ENCODE measurements at regions not wholly inside any gene's neighbourhood (a gene's known extent, or its start where the extent isn't known, plus 50 kb on each side); places are given as distances from the start of the nearest gene placed in this dataset.
A peak's percentile ranks its signal among the peaks of the same experiment; 100 is the strongest.

GRCh38 chr14:76954394-76955190 lies 73.9 kb downstream of the IRF2BPL start:
- no peak for TF ChIP-seq CTCF (IDR thresholded peaks at IDR 0.05; ENCODE audit: insufficient read depth, low read depth, low read length)
- CTCF ChIA-PET, result interaction anchor here (0.9 to 4.5 kb wide), 6 partner anchors 37 to 115 kb away, joined by 3 to 31 read pairs (median 14); no protein-coding TSS in a partner anchor
- POLR2A ChIA-PET, result interaction anchor here (0.7 kb wide), 1 partner anchor 73 kb away, joined by 3 read pairs; no protein-coding TSS in a partner anchor
- H3K27me3 ChIP-seq (ENCODE audit: control insufficient read depth, insufficient read depth, low read length), result no peaks in the 10 kb centered on the region
- DNase-seq (ENCODE audit: low read depth), result no peak
- H3K4me3 ChIP-seq (ENCODE audit: low read depth, low read length), result no peak overlapping the region
- H3K36me3 ChIP-seq (ENCODE audit: control insufficient read depth, insufficient read depth, low read length), result no peaks in the 10 kb centered on the region

- POLR2A ChIA-PET, result interaction anchor here (0.5 to 1.1 kb wide), 6 partner anchors 8 to 112 kb away, joined by 3 to 8 read pairs (median 4); no protein-coding TSS in a partner anchor
- no peak for TF ChIP-seq CTCF (IDR thresholded peaks at IDR 0.05; ENCODE audit: insufficient read depth, low read depth, low read length)
- H3K36me3 ChIP-seq (ENCODE audit: control insufficient read depth, insufficient read depth, low read length), result no peaks in the 10 kb centered on the region
- H3K4me3 ChIP-seq (ENCODE audit: low read depth, low read length), result peak overlapping the region; percentile 4; the same call in 1 of the 2 replicates
- peak; percentile 47 for DNase-seq (ENCODE audit: low read depth)
- H3K27me3 ChIP-seq (ENCODE audit: control insufficient read depth, insufficient read depth, low read length), result no peaks in the 10 kb centered on the region
- CTCF ChIA-PET, result interaction anchor here (0.8 to 4.5 kb wide), 8 partner anchors 35 to 116 kb away, joined by 3 to 31 read pairs (median 8); partner anchors contain the start of gene IRF2BPL
These were observed 75.1 kb downstream of the IRF2BPL start for GRCh38 chr14:76953311-76953945.

- CTCF ChIA-PET, result no interaction called here
- no peak for DNase-seq (ENCODE audit: low read depth)
- POLR2A ChIA-PET, result no interaction called here
- no peak overlapping the region for H3K4me3 ChIP-seq (ENCODE audit: low read depth, low read length)
- no peaks in the 10 kb centered on the region for H3K27me3 ChIP-seq (ENCODE audit: control insufficient read depth, insufficient read depth, low read length)
- H3K36me3 ChIP-seq (ENCODE audit: control insufficient read depth, insufficient read depth, low read length), result no peaks in the 10 kb centered on the region
- TF ChIP-seq CTCF (IDR thresholded peaks at IDR 0.05; ENCODE audit: insufficient read depth, low read depth, low read length), result no peak
These were observed 77.3 kb downstream of the IRF2BPL start for GRCh38 chr14:76951166-76951565.

- TF ChIP-seq CTCF (IDR thresholded peaks at IDR 0.05; ENCODE audit: insufficient read depth, low read depth, low read length), result no peak
- CTCF ChIA-PET, result interaction anchor here (0.6 to 1.3 kb wide), 7 partner anchors 14 to 103 kb away, joined by 3 to 4 read pairs (median 3); no protein-coding TSS in a partner anchor
These were observed 78.2 kb downstream of the IRF2BPL start for GRCh38 chr14:76950055-76951020.

More at GRCh38 chr14:76950055-76951020, 78.2 kb downstream of the IRF2BPL start:
- Histone ChIP-seq H3K4me3 (ENCODE audit: low read depth, low read length) (no peak overlapping the region), H3K27me3 (ENCODE audit: control insufficient read depth, insufficient read depth, low read length) (no peaks in the 10 kb centered on the region), H3K36me3 (ENCODE audit: control insufficient read depth, insufficient read depth, low read length) (no peaks in the 10 kb centered on the region)
- POLR2A ChIA-PET, result no interaction called here
- DNase-seq (ENCODE audit: low read depth), result no peak

Data from BJ (cell line).